GM12891 (cell line): ENCODE measurements at regions not wholly inside any gene's neighbourhood (a gene's known extent, or its start where the extent isn't known, plus 50 kb on each side); places are given as distances from the start of the nearest gene placed in this dataset.

Source experiments
- DNase-seq: peaks from one replicate; pipeline ENCODE4 v3.0.0; 2011; ENCODE audit warnings: low spot score; ENCODE audit not compliant: insufficient read length
- FAIRE-seq: peaks from 2 replicates; lab custom pipeline; 2011; peaks lifted over from hg19 to GRCh38; lab: Jason Lieb, UNC
- PAX5 ChIP-seq: IDR thresholded peaks from 2 replicates; pipeline ENCODE4 v1.6.1; 2011; ENCODE audit warnings: low read length, moderate library complexity, mild to moderate bottlenecking; ENCODE audit not compliant: insufficient read depth, severe bottlenecking
- POLR2A ChIP-seq: IDR thresholded peaks from 2 replicates; pipeline ENCODE4 v1.6.1; 2011; ENCODE audit warnings: low read depth, low read length, control low read depth
- POLR2AphosphoS5 ChIP-seq: IDR thresholded peaks from 2 replicates; pipeline ENCODE4 v1.6.1; 2011; ENCODE audit warnings: low read depth, low read length, control low read depth
- POU2F2 ChIP-seq: IDR thresholded peaks from 2 replicates; pipeline ENCODE4 v1.6.1; 2011; ENCODE audit warnings: low read depth, mild to moderate bottlenecking, control low read depth, low read length, moderate library complexity
- SPI1 ChIP-seq: IDR thresholded peaks from 2 replicates; pipeline ENCODE4 v1.6.1; 2011; ENCODE audit warnings: low read depth, low read length, control low read depth
- TAF1 ChIP-seq: IDR thresholded peaks from 2 replicates; pipeline ENCODE4 v1.6.1; 2011; ENCODE audit warnings: low read depth, low read length, control low read depth

DNA sequence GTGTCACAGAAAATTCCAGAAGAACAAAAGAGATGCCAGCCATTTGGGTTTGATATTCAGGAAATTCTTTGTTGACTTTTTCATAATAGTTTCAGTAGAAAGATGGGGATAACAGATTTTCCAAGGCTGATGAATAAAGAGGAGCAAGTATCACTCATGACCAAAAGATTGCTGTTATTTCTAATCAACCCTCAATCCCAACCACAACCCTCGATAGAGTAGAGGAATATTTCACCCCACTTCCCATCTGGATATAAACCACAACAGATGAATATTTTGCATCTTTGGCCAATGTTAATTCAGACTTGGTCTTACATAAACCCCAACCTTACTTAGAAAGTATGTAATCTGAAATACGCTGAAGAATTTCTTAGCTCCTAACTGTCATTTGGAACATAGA lies 232.4 kb downstream of the SEC16B start:
- TF ChIP-seq POLR2AphosphoS5 (no peak), SPI1 (no peak), PAX5 (no peak), POU2F2 (no peak), TAF1 (no peak), POLR2A (no peak)
- no peak for FAIRE-seq
- no peak for DNase-seq

GRCh38 chr1:177732178-177732577 lies 237.7 kb downstream of the SEC16B start:
- DNase-seq (no peak), FAIRE-seq (no peak)
- TF ChIP-seq TAF1 (no peak), POLR2A (no peak), PAX5 (no peak), POU2F2 (no peak), SPI1 (no peak)

DNA sequence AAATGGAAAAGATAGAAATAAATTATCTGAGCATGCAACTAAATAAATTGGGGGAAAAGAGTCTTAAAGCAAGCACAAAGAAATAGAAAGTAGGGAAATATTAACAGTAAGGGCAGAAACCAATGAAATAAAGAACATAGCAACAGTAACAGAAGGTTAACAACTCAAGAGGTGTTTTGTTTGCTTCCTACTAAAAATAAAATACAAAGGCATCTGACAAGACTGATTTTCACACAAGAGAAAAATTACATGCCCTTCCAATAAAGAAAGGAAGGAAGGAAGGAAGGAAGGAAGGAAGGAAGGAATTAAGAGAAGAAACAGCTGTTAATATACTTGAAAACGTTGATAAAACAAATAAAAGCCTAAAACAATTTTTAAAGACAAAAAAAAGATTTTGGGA lies 240.2 kb downstream of the SEC16B start:
- no peak for TF ChIP-seq POU2F2
- no peak for TF ChIP-seq TAF1
- no peak for FAIRE-seq
- DNase-seq = no peak

DNA sequence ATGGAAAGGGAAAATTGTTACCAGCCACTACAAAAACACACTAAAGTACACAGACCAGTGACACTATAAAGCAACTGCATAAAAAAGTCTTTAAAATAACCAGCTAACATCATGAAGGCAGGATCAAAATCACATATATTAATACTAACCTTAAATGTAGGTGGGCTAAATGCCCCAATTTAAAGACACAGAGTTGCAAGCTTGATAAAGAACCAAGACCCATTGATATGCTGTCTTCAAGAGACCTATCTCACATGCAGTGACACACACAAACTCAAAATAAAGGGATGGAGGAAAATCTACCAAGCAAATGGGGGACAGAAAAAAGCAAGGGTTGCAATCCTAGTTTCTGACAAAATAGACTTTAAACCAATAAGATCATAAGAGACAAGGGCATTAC lies 246.3 kb downstream of the SEC16B start:
- DNase-seq (no peak), FAIRE-seq (no peak)
- TF ChIP-seq TAF1 = no peak
- no peak for TF ChIP-seq POLR2AphosphoS5
- no peak for TF ChIP-seq PAX5
- no peak for TF ChIP-seq SPI1
- no peak for TF ChIP-seq POU2F2
- TF ChIP-seq POLR2A = no peak

- TF ChIP-seq POU2F2 = no peak
- no peak for TF ChIP-seq TAF1
- TF ChIP-seq SPI1 = no peak
- TF ChIP-seq POLR2A = no peak
- no peak for TF ChIP-seq POLR2AphosphoS5
- no peak for TF ChIP-seq PAX5
- FAIRE-seq (no peak), DNase-seq (no peak)
Measured at GRCh38 chr1:177710696-177711620, 258.9 kb downstream of the SEC16B start.

DNA sequence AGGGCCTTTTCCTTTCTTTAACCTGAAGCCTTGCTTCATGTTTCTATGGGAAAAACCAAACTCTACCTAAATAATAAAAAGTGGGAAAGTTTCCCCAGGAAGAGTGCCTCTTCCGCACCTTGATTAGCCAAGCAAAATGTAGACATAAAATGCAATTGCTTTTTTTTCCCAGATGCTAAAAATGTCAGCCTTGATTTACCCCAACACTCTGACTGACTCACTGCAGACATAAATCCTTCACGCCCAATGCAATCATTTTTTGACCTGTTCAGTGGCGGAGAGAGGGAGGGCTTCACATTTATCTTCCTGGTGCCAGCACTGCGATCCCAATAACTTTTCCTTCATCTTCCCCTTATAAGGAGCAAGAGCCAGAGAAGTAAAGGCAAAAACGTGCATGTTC lies 261.5 kb downstream of the SEC16B start:
- no peak for TF ChIP-seq POLR2A
- TF ChIP-seq TAF1 = no peak
- TF ChIP-seq POLR2AphosphoS5 = no peak
- no peak for TF ChIP-seq PAX5
- no peak for TF ChIP-seq POU2F2
- no peak for TF ChIP-seq SPI1
- FAIRE-seq = no peak
- no peak for DNase-seq

DNA sequence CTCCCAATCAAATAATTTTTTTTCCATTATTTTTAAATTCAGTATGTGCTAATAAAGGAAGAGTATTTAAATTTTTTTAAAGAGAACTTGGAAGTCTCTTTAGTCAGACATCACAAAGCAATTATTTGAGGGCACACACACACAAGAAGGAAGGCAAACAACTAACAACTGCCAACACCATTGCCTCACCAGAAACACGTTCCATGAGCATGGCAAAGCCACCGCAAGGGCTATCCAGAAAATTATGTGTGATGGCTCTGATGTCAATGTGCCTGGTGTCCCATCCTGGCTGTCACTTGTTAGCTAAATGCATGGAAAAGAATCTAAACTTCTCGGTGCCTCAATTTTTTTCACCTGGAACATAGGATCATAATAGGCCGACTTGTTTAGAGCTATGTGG lies 262.9 kb downstream of the SEC16B start:
- DNase-seq = no peak

GRCh38 chr1:177705839-177706238 lies 264.0 kb downstream of the SEC16B start:
- DNase-seq (no peak), FAIRE-seq (no peak)
- TF ChIP-seq POU2F2 (no peak), TAF1 (no peak), SPI1 (no peak), POLR2AphosphoS5 (no peak), POLR2A (no peak), PAX5 (no peak)

More for the DNA sequence above, 262.9 kb downstream of the SEC16B start:
- TF ChIP-seq PAX5 (no peak), POLR2A (no peak), TAF1 (no peak), POLR2AphosphoS5 (no peak), POU2F2 (no peak), SPI1 (no peak)
- no peak for FAIRE-seq

DNA sequence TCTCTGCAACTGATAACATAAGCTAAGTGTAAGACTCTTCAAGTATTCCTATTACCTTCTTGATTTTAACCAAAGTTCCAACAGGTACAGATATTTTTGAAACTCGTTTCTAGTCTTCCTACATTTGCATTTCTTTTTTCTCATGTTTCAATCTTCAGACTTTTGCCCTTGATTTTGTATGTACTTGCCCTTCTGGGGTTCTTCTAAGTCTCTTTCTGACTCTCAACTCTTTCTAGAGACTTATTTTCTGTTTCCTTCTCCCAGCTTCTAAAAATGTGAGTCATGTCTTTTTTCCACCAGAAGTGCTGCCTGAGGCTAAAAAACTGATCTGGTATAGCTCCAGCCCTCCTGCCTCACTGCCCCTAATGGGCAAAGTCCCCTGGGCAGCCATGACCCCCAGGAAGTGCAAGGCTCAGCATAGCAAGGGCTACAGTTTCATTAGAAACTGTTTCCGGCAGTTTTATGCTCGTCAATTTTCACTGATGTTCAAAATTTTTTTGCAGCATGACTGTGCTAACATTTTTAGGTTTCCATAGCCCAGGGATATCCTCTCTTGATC lies 265.9 kb downstream of the SEC16B start:
- FAIRE-seq (no peak), DNase-seq (no peak)

More for the DNA sequence above, 265.9 kb downstream of the SEC16B start:
- TF ChIP-seq POLR2AphosphoS5 (no peak), SPI1 (no peak), POLR2A (no peak), PAX5 (no peak), POU2F2 (no peak)
